ENCODE measurements at regions not wholly inside any gene's neighbourhood (a gene's known extent, or its start where the extent isn't known, plus 50 kb on each side); places are given as distances from the start of the nearest gene placed in this dataset.

DNA sequence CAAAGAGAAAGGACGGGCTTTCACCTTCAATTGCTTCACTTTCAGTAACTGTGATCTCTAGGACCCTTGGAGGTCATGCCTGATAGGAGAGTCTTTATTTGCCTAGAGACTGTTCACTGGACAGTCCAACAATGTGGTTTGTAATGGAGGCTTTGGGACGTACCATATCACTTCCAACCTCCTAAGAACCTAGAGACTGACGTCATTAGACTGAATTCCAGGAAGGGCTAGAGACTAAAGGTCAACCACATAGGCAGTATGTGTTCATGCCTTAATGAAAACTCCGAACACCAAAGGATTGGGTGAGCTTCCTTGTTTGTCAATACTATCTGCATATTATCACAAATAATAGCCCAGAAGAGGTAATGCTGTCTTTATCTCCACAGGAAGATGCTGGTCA, 53.7 kb upstream of the CNTN5 start:
- Histone ChIP-seq H3K27me3 (replicated peaks; ENCODE audit: insufficient read depth, low read depth, low read length, poor library complexity) (no peaks in the 10 kb centered on the region), H3K9me3 (ENCODE audit: low read depth, low read length, poor library complexity, severe bottlenecking) (peaks cover 3% of the 10 kb centered on the region), H3K4me1 (ENCODE audit: insufficient read depth, low read length, poor library complexity, severe bottlenecking) (no peaks in the 10 kb centered on the region), H3K36me3 (ENCODE audit: insufficient read depth, low read length, poor library complexity, severe bottlenecking) (no peaks in the 10 kb centered on the region), H3K4me3 (ENCODE audit: low read depth, low read length, poor library complexity, severe bottlenecking) (no peak overlapping the region), H3K27ac (ENCODE audit: low read depth, low read length, poor library complexity, severe bottlenecking) (no peak overlapping the region)
- BruUV-seq (replicated peaks), result no TSS peak
- TF ChIP-seq EZH2 (IDR thresholded peaks at IDR 0.05; ENCODE audit: borderline replicate concordance, low read depth, low read length, poor library complexity, severe bottlenecking), result no peak
- TF ChIP-seq, protein P1, sequence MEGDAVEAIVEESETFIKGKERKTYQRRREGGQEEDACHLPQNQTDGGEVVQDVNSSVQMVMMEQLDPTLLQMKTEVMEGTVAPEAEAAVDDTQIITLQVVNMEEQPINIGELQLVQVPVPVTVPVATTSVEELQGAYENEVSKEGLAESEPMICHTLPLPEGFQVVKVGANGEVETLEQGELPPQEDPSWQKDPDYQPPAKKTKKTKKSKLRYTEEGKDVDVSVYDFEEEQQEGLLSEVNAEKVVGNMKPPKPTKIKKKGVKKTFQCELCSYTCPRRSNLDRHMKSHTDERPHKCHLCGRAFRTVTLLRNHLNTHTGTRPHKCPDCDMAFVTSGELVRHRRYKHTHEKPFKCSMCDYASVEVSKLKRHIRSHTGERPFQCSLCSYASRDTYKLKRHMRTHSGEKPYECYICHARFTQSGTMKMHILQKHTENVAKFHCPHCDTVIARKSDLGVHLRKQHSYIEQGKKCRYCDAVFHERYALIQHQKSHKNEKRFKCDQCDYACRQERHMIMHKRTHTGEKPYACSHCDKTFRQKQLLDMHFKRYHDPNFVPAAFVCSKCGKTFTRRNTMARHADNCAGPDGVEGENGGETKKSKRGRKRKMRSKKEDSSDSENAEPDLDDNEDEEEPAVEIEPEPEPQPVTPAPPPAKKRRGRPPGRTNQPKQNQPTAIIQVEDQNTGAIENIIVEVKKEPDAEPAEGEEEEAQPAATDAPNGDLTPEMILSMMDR (conservative IDR thresholded peaks at IDR 0.05; ENCODE audit: low read depth, low read length), result no peak
- DNase-seq (ENCODE audit: low spot score), result no peak
- intact Hi-C loops (cut with micrococcal nuclease; ENCODE audit: unreplicated experiment), result no loop called here
- CTCF ChIA-PET, result no interaction called here
- POLR2A ChIA-PET (ENCODE audit: low non-redundant PET), result interaction anchor here (0.6 kb wide), 1 partner anchor 301 kb away, joined by 3 read pairs; no protein-coding TSS in a partner anchor

Measured in A673 (cell line).